ENCODE measurements at regions not wholly inside any gene's neighbourhood (a gene's known extent, or its start where the extent isn't known, plus 50 kb on each side); places are given as distances from the start of the nearest gene placed in this dataset.

DNA sequence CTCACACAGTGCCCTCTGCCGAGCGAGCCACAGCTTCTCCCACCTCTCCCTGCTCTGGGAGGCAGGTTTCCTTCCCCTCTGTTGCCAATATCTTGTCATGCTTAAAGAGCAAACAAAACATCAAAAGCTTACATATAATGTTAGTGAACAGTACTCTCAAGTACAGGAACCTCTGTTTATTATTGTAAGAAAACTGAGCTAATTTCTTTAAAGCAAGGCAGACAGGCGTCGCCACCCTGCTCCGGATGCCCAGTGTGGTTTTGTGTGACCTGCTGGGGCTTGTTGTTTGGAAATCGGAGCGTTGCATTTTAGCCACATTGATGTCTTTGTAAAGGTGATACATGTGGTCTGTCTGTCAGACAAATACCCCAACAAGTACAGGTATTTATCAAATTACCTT lies 401.4 kb upstream of the IRX1 start:
- TF ChIP-seq CTCF (IDR thresholded peaks at IDR 0.05) (no peak), POLR2A (IDR thresholded peaks at IDR 0.05) (no peak)

Measured in lower leg skin (tissue), 3 donors.